WTC11 (cell line): ENCODE measurements at regions not wholly inside any gene's neighbourhood (a gene's known extent, or its start where the extent isn't known, plus 50 kb on each side); places are given as distances from the start of the nearest gene placed in this dataset.

Source experiments
- ATF3 ChIP-seq: sonication (generic); formaldehyde crosslinking; conservative IDR thresholded peaks from 2 replicates; pipeline ENCODE4 v1.8.1; 2022; ENCODE audit warnings: mild to moderate bottlenecking, missing genetic modification reagents
- CTCF ChIP-seq: fragments of 200-600 bp; IDR thresholded peaks from 2 replicates; pipeline ENCODE4 v1.8.0; 2022; ENCODE audit warnings: antibody characterized with exemption
- ESRRA ChIP-seq: sonication (generic); formaldehyde crosslinking; IDR thresholded peaks from 2 replicates; pipeline ENCODE4 v1.8.1; 2022; ENCODE audit warnings: mild to moderate bottlenecking, missing genetic modification reagents, borderline replicate concordance
- NR1H2 ChIP-seq: sonication (generic); formaldehyde crosslinking; IDR thresholded peaks from 2 replicates; pipeline ENCODE4 v1.9.0; 2021; ENCODE audit warnings: mild to moderate bottlenecking, moderate library complexity, missing genetic modification reagents
- PREB ChIP-seq: sonication (generic); formaldehyde crosslinking; IDR thresholded peaks from 2 replicates; pipeline ENCODE4 v1.8.1; 2022; ENCODE audit warnings: mild to moderate bottlenecking, missing genetic modification reagents, moderate library complexity, borderline replicate concordance
- ZNF532 ChIP-seq: fragments of 250-450 bp; sonication (Bioruptor Pico); IDR thresholded peaks from 2 replicates; pipeline ENCODE4 v1.9.0; 2021; ENCODE audit warnings: mild to moderate bottlenecking, borderline replicate concordance
- ZNF671 ChIP-seq: fragments of 250-450 bp; sonication (Bioruptor Pico); IDR thresholded peaks from 2 replicates; pipeline ENCODE4 v1.8.0; 2021; ENCODE audit warnings: mild to moderate bottlenecking

- no peak for TF ChIP-seq CTCF
- no peak for TF ChIP-seq ZNF532 (CRISPR knock-in tag)
- TF ChIP-seq ATF3 (CRISPR knock-in tag) = no peak
- TF ChIP-seq ESRRA (CRISPR knock-in tag) = no peak
- TF ChIP-seq NR1H2 (CRISPR knock-in tag) = no peak
- TF ChIP-seq ZNF671 (CRISPR knock-in tag) = no peak
- no peak for TF ChIP-seq PREB
Measured at GRCh38 chr2:18912225-18912888, 323.0 kb upstream of the NT5C1B start.
